Kidney (tissue), 13 donors: ENCODE measurements at regions not wholly inside any gene's neighbourhood (a gene's known extent, or its start where the extent isn't known, plus 50 kb on each side); places are given as distances from the start of the nearest gene placed in this dataset.
A peak's percentile ranks its signal among the peaks of the same experiment; 100 is the strongest.

Experiments used
- DNase-seq, 5 donors: peaks; one replicate each; pipeline ENCODE4 v3.0.0-alpha.2; 2013 to 2020
- FAIRE-seq: peaks from 2 replicates; lab custom pipeline; 2012; peaks lifted over from hg19 to GRCh38; lab: Jason Lieb, UNC
- H3K27ac ChIP-seq, 2 donors: one replicate each; pipeline ENCODE4 v1.7.0; 2013; ENCODE audit warnings: low read depth in 2 of 2, low read length in 2 of 2, inconsistent platforms in 1 of 2
- H3K27me3 ChIP-seq: one replicate; pipeline ENCODE4 v1.7.1; 2013; ENCODE audit warnings: low read length, inconsistent platforms; ENCODE audit not compliant: control insufficient read depth, insufficient read depth
- H3K36me3 ChIP-seq, 3 donors: one replicate each; pipeline versions ENCODE4 v1.7.0 to v1.7.1; 2013; ENCODE audit warnings: low read length in 3 of 3, control low read depth in 1 of 3, inconsistent platforms in 1 of 3; ENCODE audit not compliant: insufficient read depth in 3 of 3, control insufficient read depth in 2 of 3
- H3K4me1 ChIP-seq, 3 donors: one replicate each; pipeline versions ENCODE4 v1.7.0 to v1.7.1; 2013; ENCODE audit warnings: low read length in 3 of 3, inconsistent platforms in 1 of 3, low read depth in 1 of 3; ENCODE audit not compliant: control insufficient read depth in 2 of 3, insufficient read depth in 2 of 3
- H3K4me3 ChIP-seq, 3 donors: one replicate each; pipeline versions ENCODE4 v1.7.0 to v1.8.1; 2013; ENCODE audit warnings: low read length in 3 of 3, control low read depth in 1 of 3, inconsistent platforms in 1 of 3
- H3K9ac ChIP-seq, 3 donors: one replicate each; pipeline versions ENCODE4 v1.7.0 to v1.7.1; 2013; ENCODE audit warnings: low read length in 3 of 3, control low read depth in 1 of 3, inconsistent platforms in 1 of 3
- H3K9me3 ChIP-seq, 3 donors: one replicate each; pipeline versions ENCODE4 v1.7.0 to v1.7.1; 2013; ENCODE audit warnings: low read length in 3 of 3, control low read depth in 1 of 3, inconsistent platforms in 1 of 3; ENCODE audit not compliant: control insufficient read depth in 2 of 3, insufficient read depth in 1 of 3
- intact Hi-C: fragments of 100-400 bp; cut with DNase I; formaldehyde crosslinking; loops from one replicate; pipeline ENCODE4 v1.11.1; 2022
- TF ChIP-seq, protein P1 (sequence below): IDR thresholded peaks from 3 replicates; pipeline ENCODE4 v1.5.1; 2012; ENCODE audit warnings: mild to moderate bottlenecking, moderate library complexity, borderline replicate concordance; ENCODE audit not compliant: insufficient read depth; ENCODE audit errors: extremely low read depth
- donor health status: control.
- donor health status: control.
- donor health status: control.
- donor health status: control.
- donor health status: control.
- donor health status: DM: yes; HTN: yes; CAD: no.
- donor health status: Normal renal cell carcinoma (clear cell type).

DNA sequence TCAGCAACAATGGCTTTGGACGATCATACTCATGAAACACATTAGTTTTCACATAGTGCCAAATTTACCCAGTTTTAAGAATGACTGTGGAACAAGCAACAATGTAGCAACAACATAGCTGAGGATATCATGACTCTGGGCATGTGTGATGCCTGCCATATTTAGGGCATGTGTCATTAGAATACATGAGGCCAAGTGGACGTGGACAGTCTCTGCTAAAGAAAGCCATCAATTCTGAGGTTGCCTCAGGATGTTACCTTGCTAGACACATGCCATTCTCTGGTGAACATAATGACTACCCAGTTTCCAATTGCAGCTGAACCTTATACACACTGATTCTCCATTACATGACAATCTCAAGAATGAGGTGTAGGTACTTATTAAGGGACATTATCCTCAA lies 103.3 kb upstream of the ADAMTS19 start:
- H3K9me3 ChIP-seq = no peaks in the 10 kb centered on the region
- no peak overlapping the region for H3K4me3 ChIP-seq
- no peaks in the 10 kb centered on the region for H3K27me3 ChIP-seq
- TF ChIP-seq, protein P1, sequence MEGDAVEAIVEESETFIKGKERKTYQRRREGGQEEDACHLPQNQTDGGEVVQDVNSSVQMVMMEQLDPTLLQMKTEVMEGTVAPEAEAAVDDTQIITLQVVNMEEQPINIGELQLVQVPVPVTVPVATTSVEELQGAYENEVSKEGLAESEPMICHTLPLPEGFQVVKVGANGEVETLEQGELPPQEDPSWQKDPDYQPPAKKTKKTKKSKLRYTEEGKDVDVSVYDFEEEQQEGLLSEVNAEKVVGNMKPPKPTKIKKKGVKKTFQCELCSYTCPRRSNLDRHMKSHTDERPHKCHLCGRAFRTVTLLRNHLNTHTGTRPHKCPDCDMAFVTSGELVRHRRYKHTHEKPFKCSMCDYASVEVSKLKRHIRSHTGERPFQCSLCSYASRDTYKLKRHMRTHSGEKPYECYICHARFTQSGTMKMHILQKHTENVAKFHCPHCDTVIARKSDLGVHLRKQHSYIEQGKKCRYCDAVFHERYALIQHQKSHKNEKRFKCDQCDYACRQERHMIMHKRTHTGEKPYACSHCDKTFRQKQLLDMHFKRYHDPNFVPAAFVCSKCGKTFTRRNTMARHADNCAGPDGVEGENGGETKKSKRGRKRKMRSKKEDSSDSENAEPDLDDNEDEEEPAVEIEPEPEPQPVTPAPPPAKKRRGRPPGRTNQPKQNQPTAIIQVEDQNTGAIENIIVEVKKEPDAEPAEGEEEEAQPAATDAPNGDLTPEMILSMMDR = no peak
- intact Hi-C loops = no loop called here
- no peak overlapping the region for H3K27ac ChIP-seq
- no peaks in the 10 kb centered on the region for H3K4me1 ChIP-seq
- H3K36me3 ChIP-seq = no peaks in the 10 kb centered on the region
- H3K9ac ChIP-seq = no peak overlapping the region
- no peak for FAIRE-seq
- DNase-seq = no peak

DNA sequence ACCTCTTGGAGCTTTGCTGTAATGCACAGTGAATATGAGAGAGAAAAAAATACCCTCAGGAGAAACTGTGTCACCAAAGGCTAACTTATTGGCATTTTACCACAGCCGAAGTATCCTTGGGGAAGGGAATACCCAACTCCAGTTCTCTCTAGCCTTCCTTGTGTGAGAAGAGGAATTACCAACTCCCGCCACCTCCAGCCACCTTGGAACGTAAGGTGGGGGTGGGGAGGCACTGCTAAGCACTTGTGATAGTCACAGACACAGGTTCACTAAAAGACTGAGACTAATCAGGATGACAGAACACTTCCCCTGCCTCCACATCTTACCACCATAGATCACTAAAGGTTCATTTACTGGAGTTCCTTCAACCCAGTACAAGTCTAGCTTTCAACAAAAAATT lies 102.0 kb upstream of the ADAMTS19 start:
- no peak overlapping the region for H3K4me3 ChIP-seq
- H3K4me1 ChIP-seq = no peaks in the 10 kb centered on the region
- H3K36me3 ChIP-seq = no peaks in the 10 kb centered on the region
- intact Hi-C loops = no loop called here
- H3K27ac ChIP-seq = no peak overlapping the region
- TF ChIP-seq, protein P1 = no peak
- FAIRE-seq (no peak), DNase-seq (no peak)
- H3K9me3 ChIP-seq = no peaks in the 10 kb centered on the region
- no peak overlapping the region for H3K9ac ChIP-seq
- no peaks in the 10 kb centered on the region for H3K27me3 ChIP-seq

DNA sequence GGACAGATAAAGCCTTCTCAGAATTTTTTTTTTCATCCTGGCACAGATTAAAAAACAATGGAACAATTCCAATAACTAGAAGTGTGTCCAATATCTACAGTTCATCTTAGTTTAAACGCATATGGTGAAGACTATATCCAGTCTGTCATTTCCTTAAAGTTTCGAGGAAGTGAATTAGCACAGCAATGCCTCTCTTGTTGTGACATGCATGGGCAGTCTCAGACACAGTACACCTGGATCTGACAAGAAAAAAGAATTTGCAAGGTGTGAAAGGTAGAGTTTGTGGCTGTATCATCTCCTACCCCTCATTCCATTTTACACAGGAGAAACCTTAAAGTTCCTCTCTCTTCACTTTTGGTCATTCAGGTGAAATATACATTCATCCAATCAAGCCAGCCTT lies 100.6 kb upstream of the ADAMTS19 start:
- TF ChIP-seq, protein P1 = no peak
- Histone ChIP-seq H3K36me3 (no peaks in the 10 kb centered on the region), H3K27ac (no peak overlapping the region), H3K9ac (no peak overlapping the region), H3K4me1 (no peaks in the 10 kb centered on the region), H3K27me3 (no peaks in the 10 kb centered on the region), H3K4me3 (no peak overlapping the region), H3K9me3 (no peaks in the 10 kb centered on the region)
- DNase-seq = peak in 1 of 5 donors; percentile 3
- intact Hi-C loops = no loop called here
- no peak for FAIRE-seq

DNA sequence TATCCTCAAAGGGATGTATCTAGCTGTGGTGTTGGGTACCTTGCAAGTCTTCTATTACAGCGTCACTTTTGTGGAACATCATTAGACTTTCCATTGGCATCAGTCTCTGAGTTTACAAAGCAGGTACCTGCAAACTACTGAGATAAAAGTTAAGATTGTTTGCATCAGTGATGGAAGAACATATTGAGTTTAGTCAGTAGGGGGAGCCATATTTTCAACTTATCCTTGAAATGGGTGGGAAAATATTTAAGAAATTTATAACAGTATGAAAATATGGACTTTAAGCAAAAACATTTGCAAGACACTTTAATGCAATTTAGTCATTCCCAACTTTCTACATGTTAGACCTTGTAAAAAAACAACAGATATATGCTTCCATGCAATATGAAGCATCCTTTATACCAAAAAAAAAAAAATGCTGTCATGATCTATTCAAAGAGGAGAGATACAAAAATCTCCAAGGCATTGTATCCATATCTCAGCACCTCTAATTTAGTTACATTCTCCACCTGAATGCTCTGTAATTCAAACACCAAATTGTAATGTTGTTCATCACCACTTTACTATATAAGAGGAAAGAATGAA lies 98.6 kb upstream of the ADAMTS19 start:
- no peak overlapping the region for H3K9ac ChIP-seq
- no peaks in the 10 kb centered on the region for H3K36me3 ChIP-seq
- H3K4me1 ChIP-seq = no peaks in the 10 kb centered on the region
- H3K4me3 ChIP-seq = no peak overlapping the region
- no peak overlapping the region for H3K27ac ChIP-seq
- H3K9me3 ChIP-seq = peaks cover 0 to 3% (median 0%) of the 10 kb centered on the region in 3 donors
- no peaks in the 10 kb centered on the region for H3K27me3 ChIP-seq
- intact Hi-C loops = no loop called here
- DNase-seq (peak in 1 of 5 donors; percentile 5), FAIRE-seq (no peak)
- TF ChIP-seq, protein P1 = no peak
